GM19463 (cell line): ENCODE measurements at regions not wholly inside any gene's neighbourhood (a gene's known extent, or its start where the extent isn't known, plus 50 kb on each side); places are given as distances from the start of the nearest gene placed in this dataset.

Experiments used
- ATAC-seq: cut with Tn5 transposase; IDR thresholded peaks from one replicate; pipeline ENCODE4 v1.9.1; 2021; ENCODE audit warnings: mild to moderate bottlenecking, moderate library complexity; ENCODE audit not compliant: unreplicated experiment

- no peak for ATAC-seq
These were observed 72.3 kb upstream of the TMCC3 start for GRCh38 chr12:94722664-94723063.

- ATAC-seq: peak; percentile 76
These were observed 70.8 kb upstream of the TMCC3 start for GRCh38 chr12:94721173-94721572.

- no peak for ATAC-seq
These were observed 67.8 kb upstream of the TMCC3 start for GRCh38 chr12:94718114-94718513.

GRCh38 chr12:94717656-94718055 is 67.3 kb upstream of the TMCC3 start:
- no peak for ATAC-seq

GRCh38 chr12:94717108-94717507 is 66.8 kb upstream of the TMCC3 start:
- ATAC-seq: no peak

GRCh38 chr12:94716339-94716738 is 66.0 kb upstream of the TMCC3 start:
- ATAC-seq: no peak

- no peak for ATAC-seq
These were observed 64.2 kb upstream of the TMCC3 start for GRCh38 chr12:94714378-94715114.

- ATAC-seq: no peak
These were observed 62.6 kb upstream of the TMCC3 start for GRCh38 chr12:94712815-94713515.

GRCh38 chr12:94710933-94711332 is 60.6 kb upstream of the TMCC3 start:
- ATAC-seq: no peak

GRCh38 chr12:94707892-94708291 is 57.5 kb upstream of the TMCC3 start:
- ATAC-seq: no peak

GRCh38 chr12:94707036-94707435 is 56.7 kb upstream of the TMCC3 start:
- no peak for ATAC-seq

GRCh38 chr12:94706250-94706661 is 55.9 kb upstream of the TMCC3 start:
- ATAC-seq: peak; percentile 84

GRCh38 chr12:94705676-94706075 is 55.3 kb upstream of the TMCC3 start:
- no peak for ATAC-seq

- ATAC-seq: no peak
These were observed 54.3 kb upstream of the TMCC3 start for GRCh38 chr12:94704452-94705306.

- ATAC-seq: no peak
These were observed 52.3 kb upstream of the TMCC3 start for GRCh38 chr12:94702696-94703095.

GRCh38 chr12:94701711-94702110 is 51.4 kb upstream of the TMCC3 start:
- ATAC-seq: no peak

GRCh38 chr12:94700662-94701061 is 50.3 kb upstream of the TMCC3 start:
- ATAC-seq: no peak
